OCI-M2 (cell line): ENCODE measurements at regions not wholly inside any gene's neighbourhood (a gene's known extent, or its start where the extent isn't known, plus 50 kb on each side); places are given as distances from the start of the nearest gene placed in this dataset.
"Not testable (repeated sequence)": the region's sequence is repeated elsewhere in the genome, so short reads cannot be mapped to it uniquely, and the experiment has no call there.

Experiments used
- DNase-seq: peaks from one replicate; lab custom pipeline; 2025; ENCODE audit not compliant: unreplicated experiment; lab: John Stamatoyannopoulos, UW

DNA sequence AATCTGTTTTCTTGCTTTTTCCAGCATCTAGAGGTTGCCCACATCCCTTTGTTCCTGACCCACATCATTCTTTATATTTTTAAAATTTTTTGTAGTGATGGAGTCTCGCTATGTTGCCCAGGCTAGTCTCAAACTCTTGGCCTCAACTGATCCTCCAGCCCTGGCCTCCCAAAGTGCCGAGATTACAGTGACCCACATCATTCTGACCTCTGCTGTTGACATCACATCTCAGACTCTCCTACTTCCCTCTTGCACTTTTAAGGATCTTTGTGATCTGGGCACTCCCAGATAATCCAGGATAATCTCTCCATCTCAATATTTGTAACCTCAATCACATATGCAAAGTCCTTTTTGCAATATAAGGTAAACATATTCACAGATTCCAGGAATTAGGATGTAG is 266.6 kb downstream of the MEX3B start:
- DNase-seq, result no peak

DNA sequence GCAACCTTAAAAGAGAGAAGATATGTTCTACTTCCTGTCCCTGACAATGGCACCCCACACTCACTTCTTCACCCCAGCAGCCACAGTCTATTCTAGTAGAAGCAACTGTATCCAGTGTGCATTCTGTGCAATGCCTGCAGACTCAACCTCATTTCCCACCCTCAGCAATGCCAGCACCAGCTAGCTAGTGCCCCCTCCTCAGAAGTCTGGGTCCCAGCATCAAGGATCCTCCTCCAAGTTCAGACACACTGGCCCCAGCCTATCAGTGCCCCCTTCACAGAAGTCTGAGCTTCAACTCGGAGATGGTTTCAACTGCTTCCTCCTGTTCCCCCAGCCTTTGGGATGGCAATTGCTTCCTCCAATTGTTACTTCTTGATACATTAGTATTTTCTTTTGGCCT is 268.3 kb downstream of the MEX3B start:
- no peak for DNase-seq

DNA sequence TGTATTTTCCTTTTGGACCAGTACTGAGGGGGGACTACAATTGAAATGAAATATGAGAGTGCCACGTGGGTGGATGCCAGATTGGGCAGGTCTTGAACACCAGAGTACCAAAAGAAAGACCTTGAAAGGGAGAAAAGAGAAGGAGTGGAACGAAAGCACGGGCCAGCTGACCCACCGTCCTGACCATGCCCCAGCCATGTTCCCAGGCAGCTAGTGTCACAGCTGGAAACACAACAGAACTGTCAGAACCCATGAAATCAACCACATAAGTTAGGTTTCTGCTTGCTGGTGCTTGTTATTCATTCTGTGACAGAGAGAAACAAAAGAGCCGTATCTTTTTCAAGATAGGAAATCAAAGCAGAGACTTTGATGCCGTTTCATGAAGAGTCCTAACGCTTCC is 268.8 kb downstream of the MEX3B start:
- DNase-seq, result no peak

DNA sequence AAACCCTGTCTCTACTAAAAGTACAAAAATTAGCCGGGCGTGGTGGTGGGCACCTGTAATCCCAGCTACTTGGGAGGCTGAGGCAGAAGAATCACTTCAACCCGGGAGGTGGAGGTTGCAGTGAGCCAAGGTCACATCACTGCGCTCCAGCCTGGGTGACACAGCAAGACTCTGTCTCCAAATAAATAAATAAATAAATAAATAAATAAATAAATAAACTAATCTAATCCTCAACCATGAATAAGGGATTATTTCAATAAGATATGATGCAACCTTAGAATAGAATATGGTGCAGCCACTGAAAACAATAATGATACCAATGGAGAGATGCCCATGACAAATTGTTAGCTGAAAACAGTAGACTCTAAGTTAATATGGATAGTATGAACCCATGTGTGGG is 270.0 kb downstream of the MEX3B start:
- DNase-seq, result not testable (repeated sequence)

DNA sequence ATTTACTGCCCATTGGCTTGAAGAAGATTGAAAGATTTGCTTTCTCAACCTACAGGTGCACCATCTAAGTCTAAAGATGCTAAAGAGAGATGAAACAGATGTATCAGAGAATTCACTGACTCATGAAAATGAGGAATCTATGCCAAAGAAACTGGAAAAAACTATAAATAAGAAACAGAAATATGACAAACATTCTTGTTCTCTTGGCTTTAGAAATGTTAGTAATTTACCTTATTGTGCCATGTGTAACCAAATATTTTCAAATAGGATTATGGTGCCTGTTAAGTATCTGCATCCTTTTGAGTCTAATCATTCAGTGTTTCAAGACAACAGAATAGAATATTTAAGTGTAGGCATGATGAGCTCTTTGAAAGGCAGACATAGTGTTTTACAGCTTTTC is 271.5 kb downstream of the MEX3B start:
- no peak for DNase-seq

DNA sequence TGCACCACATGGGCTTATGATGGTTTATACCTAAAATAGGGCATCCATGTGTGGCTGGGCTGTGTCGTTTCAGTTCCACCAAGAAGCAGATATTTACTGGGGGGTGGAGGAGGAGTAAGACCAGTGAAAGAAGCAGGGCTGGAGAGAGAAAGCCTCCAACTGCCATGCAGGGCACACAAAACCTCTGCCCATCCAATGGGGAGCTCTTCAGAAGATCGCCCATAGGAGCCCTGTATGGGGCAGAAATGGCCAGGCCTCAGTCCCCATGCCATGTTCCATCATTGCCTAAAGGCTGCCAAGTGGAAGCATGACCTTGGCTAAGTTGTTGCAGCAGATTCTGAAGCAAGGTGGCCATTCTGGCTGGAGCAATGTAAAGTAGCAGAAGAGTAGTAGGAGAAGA is 277.0 kb downstream of the MEX3B start:
- DNase-seq, result no peak

DNA sequence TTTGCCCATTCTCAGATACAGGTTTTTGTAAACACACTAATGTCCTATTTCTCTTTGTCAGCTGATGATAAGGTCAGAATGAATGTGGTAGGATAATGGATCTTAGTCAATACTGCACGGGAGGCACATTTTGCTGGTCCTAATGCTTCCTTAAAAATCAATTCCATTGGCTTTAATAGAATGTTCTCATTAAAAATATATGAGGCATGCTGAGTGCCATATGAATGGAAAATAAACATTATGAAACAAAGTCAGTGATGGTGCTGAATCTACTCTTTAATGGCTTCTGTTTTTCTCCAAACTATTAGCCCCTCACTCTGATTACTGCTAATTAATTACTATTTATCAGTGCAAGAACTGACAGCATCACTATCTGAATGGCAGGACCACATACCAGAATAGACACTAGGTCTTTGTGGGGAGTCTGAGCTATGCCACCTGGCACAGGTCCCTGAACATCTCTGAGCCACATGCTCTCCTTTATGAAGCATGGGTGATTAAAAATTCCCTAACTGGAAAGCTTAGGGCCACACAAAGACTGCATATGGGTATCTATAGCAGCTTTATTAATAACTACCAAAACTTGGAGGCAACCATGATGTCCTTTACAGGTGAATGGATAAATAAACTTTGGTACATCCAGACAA is 278.9 kb downstream of the MEX3B start:
- DNase-seq, result no peak

DNA sequence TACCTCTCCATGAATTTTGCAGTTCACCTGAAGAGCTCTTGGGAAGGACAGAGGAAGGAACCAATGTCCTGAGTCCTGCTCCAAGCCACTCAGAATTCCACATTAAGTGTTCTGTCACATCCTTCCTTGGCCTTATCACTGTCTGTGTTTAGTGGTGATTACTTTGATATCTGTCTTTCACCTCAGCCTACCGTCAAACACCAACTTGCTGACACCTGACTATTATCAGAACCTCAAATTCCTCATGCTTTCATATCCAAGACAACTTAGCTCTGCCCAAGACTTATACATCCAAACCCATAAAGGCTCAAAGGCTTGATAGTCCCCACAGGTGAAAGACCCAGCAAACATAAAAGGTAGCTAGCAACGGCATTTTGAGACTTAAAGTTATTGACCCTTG is 280.0 kb downstream of the MEX3B start:
- DNase-seq, result no peak

DNA sequence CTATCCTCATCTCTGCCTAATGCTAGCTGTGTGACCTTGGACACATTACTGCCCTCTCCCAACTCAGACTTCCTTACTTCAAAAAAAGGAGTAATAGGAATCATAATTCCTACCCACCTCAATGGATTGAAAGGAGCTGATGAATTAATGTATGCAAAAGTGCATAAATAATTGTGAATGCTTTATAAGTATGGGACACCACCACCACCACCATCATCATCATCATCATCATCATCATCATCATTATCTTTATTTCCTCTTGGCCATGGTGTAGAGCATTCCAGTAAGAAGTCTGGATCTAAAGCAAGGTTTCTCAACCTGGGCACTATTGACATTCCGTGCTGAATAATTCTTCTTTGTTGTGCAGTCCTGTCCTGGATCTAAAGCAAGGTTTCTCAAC is 282.5 kb downstream of the MEX3B start:
- no peak for DNase-seq

DNA sequence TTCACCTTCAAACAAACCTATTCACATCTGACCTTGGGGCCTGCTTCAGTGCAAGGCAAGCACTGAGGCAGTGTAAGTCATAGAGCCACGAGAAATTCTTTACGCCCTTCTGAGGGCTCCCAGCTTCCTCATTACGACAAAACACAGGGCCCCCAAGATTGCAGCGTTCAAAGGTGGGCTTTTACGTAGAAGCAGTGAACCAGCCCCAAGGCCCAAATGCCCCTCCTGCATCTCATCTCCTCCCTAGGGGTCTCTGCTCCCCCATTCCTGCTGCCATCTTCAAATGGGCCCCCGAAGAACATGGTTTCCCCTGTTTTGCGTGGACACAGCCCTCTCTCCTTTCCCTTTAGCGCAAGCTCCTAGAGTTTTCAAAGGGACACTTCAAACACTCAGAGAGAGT is 285.1 kb downstream of the MEX3B start:
- no peak for DNase-seq

DNA sequence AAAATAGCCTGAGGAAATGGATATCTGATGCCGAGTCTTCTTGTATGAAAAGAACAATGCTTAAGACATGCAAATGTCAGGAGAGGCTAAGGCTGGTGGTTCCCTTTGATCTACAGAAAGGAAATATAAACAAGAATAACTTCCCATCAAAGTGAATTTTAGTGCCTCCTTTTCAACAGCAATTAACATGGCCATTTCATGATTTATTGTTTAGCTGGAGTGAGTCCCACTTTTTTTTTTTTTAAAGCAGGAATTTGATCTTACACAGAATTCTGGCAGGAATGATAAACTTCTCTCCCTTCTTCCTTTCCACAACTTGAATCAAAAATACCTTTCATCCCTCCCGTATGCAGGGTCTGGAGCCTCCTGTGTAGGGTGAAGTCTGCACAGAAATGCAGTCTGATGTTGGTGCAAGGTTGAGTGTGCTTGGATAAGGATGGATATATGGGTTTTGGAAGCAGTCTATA is 287.0 kb downstream of the MEX3B start:
- DNase-seq, result no peak

DNA sequence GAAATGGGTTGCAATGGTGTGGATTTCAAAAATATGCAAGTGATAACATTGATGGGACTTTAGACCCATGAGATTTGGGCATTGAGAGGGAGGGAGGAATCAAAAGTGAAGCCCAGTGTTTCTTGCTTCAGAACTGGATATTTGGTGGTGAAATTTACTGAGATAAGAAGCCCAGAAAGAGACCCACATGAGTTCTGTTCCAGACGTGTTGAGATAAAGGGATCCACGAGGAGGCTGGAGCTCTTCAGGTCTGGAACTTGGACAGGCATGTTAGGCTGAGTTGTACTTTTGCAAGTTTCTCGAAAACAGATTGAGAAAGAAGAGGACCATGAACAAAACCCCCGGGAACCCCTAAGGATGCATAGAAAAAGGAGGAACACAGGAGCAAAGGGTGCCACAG is 290.2 kb downstream of the MEX3B start:
- DNase-seq, result no peak

DNA sequence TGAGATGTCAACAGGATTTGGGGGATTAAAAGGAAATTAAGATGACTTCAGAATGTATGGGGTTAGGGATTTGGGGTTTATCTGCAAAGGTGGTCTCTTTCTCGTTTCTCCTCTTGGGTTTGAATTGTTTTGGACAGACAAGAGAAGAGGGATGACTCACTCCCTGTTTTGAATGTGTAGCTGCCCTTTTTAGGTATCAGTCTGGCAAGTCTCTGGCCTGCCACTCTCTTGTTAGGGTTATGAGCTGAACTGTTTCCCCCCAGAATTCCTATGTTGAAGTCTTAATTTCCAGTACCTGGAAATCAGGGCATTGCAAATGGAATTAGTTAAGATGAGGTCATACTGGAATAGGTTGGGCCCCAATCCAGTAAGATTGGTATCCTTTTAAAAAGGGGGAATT is 291.7 kb downstream of the MEX3B start:
- no peak for DNase-seq

DNA sequence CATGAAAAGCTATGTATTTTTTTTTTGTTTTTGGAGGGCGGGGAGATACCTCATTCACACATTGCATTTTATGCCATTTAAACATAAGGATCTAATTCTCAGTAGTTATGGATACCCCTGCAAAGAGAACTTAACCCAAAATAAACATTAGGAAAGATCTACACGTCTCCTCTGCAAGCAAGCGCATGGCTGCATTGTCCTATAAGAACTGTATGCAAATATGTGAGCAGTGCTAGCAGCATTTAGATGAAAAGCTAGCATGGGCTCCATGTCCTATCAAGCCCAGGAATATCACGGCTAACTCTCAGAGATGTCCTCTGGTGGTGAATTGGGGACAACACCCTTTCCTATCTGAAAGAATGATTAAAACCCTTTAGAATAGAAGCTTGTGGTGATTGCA is 292.8 kb downstream of the MEX3B start:
- DNase-seq, result no peak

DNA sequence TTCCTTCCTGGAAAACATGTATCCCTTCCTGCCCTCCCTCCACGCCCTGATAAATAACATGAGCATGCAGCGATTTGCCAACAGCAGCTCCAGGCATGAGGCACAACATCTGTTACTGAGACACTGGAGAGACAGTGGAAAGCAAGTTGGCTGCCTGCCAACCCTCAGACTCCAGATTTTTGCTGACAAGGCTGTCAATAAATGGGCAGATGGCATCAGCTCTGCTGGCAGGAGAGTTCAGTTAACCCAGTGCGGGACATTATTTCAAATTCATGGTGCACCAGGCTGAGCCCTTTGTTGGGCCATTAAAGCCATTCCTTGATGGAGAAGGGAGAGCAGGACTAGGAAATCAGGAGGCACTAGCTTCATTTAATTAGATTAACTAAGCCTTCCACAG is 293.3 kb downstream of the MEX3B start:
- no peak for DNase-seq

DNA sequence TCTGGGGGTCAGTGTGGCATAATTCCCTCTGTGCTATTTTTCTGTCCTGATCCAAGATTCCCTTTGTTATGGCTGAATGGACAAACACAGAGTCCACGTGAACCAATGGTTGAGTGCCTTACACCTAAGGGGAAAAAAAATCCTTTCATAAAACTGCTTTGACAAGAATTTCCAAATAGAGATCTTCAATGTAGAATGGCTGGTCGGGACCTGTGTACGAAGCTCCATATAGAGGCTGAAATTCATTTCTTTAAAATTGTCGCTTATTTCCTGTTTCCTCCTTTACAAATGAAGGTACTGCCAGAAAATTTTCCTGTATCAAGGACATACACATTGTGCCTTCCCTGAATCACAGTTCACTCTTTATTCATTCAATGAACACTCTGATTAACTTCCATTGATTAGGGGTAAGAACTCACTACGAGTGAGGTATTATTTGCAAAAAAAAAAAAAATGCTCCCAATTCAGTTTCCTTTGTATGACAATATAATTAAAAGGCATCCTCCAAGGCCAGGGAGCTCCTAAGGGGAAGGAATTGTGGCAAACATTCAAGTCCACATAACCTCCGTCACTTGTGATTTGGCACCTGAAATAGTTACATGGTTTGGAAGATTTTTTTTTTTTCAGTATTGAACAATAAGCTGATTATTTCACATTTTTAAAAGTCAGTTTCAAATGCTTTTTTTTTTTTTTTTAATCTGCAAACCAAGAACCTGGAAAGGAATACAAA is 293.8 kb downstream of the MEX3B start:
- DNase-seq, result no peak

DNA sequence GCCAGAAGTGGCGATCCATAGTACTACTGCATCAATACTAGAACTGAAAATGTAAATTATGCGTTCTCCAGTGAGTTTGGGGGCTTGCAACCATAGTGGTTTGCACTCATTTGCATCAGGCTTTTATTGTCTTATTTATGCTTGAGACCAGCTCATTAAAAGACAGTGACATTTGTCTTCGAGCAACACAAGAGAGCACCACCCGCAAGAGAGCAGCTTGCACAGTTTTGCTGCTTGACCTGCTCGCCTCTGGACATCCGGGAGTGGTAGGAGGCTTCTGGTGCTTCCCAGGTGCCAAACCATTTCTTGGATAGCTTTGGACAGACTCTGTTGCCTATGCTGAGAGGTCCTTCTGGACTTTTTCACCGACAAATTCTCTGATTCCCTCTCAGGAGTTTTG is 294.6 kb downstream of the MEX3B start:
- no peak for DNase-seq

DNA sequence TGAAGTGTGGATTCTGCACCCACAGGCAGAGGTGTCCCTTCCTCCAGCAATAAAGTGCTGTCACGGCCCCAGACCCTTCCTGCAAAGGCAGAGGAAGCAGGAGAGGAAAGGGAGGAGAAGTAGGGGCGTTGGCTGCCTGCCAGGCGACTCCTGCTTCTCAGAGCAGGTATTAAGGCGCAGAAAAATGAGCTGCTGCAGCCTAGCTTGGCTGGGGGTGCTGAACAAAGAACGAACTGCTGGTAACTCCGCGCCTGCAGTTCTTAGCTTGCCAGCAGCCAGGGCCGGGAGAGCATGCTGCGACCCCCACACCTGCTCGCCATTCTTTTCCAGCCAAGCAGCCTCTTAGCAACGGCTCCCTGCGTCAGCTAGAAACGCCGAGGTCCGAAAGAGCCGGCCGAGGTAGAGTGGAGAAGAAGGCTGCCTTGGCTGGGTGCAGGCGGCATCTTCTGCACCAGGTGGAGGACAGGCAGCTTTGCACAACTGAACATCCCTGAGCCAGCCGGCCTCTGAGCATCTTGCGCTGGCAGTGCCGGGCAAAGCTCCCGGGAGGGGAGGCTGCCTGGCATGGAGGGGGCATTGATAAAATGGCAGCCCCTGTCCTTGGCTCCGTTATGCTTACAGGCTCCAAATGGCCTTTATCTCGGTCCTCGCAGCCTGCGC is 296.0 kb downstream of the MEX3B start:
- DNase-seq, result no peak

DNA sequence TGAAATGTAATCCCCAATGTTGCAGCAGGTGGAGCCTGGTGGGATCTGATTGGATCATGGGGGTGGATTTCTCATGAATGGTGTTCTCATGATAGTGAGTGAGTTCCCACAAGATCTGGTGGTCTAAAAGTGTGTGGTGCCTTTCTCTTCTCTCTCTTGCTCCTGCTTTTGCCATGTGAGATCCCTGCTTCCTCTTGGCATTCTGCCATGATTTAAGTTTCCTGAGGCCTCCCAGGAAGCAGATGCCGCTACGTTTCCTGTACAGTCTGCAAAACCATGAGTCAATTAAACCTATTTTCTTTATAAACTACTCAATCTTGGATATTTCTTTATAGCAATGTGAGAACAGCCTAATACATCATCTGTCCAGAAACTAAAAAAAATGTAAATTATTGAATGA is 298.3 kb downstream of the MEX3B start:
- no peak for DNase-seq

DNA sequence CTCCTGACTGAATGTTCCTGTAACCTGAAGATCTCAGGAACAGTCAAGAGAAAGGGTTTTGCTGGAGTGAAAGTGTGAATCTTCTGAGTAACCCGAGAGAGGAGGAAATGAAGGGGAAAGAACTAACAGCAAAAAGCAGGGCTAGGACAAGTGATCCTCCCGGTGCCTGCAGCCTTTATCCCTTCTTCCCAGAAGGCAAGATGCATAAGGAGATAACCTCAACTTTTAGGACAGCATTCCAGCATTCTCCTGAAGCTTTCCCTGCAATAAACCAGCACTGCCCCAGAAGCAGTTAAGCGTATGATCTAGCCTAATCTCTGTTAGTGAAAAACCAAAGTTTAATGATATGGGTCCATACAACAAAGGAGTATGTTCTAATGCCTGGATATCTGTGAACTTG is 298.8 kb downstream of the MEX3B start:
- no peak for DNase-seq

DNA sequence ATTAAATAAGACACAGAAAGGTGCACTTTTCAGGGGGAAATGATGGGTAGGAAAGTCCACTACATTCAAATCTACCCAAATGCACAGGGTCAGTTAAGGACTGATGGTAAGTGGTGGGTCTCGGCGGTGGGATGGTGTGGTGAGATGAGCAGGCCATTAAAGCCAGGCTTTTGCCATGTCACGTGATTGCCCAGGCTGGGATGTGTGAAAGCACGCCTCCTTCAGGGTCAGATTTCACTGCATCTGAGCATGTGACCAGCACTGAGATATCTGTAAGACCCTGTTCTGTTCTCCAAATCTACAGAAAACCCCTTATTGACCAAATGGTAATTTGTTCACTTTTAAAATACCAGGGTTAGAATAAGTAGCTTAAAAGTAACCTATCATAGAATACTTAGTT is 301.5 kb downstream of the MEX3B start:
- no peak for DNase-seq

DNA sequence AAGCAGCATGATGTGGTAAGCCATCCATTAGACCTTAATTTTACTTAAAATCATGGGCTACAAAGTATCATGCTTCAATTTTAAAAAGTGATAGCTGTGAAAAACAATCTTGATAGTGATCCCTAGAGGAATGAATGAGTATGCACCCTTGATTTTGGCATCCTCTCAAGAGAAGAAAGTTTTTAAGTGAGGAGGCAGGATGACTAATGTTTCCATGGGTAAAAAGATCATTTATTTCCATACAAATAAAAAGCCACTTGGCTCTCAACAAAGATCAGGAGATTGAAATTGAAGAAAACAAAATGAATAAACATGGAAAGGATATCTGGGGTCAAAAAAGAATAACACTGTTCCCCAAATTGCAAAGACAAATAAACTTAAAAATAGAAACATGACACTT is 305.4 kb downstream of the MEX3B start:
- DNase-seq, result no peak
